ENCODE measurements at regions not wholly inside any gene's neighbourhood (a gene's known extent, or its start where the extent isn't known, plus 50 kb on each side); places are given as distances from the start of the nearest gene placed in this dataset.
"Not testable (repeated sequence)": the region's sequence is repeated elsewhere in the genome, so short reads cannot be mapped to it uniquely, and the experiment has no call there.

DNA sequence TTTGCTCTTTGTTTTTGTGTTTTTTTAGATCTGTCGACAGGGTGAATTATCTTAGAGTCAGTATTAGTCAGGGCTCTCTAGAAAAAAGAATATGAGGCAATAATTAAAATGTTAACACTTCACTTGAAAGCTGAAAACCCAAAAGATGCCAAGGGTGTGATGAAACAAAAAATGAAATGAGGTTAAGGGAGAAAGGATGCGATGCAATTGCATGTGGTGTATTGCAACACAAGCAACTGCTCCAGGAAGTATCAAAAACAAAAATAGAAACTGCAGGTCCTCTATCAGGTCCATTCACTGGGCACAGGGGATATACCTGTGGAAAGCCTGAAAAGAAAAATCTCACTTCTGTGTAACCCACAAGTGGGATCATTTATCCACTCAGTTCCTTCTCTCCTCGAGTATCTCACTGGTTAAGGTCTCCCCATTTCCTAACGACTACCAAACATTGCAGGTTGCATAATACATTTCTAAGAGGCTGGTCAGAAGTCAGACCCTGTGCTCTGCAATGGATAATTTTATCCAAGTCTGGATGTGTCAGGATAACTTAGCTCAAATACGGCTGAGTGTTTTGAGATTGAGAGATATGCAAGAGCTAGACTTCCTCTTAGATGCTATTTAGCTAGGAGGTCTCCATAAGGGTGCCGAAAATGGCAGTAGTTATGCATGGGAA is 257.7 kb upstream of the GJE1 start:
- DNase-seq = no peak

DNA sequence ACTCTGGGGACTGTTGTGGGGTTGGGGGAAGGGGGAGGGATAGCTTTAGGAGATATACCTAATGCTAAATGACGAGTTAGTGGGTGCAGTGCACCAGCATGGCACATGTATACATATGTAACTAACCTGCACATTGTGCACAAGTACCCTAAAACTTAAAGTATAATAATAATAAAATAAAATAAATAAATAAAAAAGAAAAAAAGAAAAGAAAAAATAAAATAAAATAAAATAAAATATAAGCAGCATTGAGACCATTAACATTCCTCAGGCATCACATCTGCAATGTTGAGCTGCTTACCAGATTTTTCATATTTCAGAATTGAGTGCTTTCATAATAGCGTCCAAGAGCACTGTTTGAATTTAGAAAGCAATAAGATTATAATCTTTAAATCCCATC is 263.2 kb upstream of the GJE1 start:
- DNase-seq = not testable (repeated sequence)

- no peak for DNase-seq
Observed at GRCh38 chr6:141867767-141868166, 265.0 kb upstream of the GJE1 start.

DNA sequence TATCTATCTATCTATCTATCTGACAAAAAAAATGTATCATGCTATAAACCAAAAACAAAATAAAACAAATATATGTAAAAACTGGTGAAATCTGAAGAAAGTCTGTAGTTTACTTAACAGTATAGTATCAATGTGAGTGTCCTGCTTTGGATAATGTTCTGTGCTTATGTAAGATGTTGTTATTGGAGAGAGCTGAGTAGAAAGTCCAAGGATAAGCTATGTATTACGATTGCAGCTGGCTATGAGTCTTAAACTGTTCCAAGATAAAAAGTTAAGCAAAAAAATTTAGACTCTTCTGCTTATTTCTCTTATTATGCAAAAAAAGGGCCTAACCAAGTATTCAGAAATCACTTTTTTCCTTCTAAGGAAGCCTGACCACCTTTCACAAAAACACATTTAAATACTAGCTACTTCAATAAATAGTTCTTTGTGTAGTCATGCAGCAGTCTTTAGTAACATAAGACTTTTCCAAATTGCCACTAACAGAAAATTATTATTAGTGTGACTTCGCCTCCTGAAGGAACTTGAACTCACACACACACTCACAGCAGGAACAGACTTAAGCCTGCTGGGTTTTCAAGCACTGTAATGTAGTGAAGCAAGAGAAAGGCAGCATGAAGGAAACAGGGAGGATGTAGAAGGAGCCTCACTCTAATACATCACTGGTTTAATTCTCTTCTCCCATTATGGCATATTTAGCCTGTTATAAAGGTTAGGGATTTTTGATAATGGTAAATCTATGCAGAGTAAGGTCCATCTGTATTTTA is 265.8 kb upstream of the GJE1 start:
- DNase-seq = no peak

- no peak for DNase-seq
Observed at GRCh38 chr6:141851063-141851462, 281.7 kb upstream of the GJE1 start.

DNA sequence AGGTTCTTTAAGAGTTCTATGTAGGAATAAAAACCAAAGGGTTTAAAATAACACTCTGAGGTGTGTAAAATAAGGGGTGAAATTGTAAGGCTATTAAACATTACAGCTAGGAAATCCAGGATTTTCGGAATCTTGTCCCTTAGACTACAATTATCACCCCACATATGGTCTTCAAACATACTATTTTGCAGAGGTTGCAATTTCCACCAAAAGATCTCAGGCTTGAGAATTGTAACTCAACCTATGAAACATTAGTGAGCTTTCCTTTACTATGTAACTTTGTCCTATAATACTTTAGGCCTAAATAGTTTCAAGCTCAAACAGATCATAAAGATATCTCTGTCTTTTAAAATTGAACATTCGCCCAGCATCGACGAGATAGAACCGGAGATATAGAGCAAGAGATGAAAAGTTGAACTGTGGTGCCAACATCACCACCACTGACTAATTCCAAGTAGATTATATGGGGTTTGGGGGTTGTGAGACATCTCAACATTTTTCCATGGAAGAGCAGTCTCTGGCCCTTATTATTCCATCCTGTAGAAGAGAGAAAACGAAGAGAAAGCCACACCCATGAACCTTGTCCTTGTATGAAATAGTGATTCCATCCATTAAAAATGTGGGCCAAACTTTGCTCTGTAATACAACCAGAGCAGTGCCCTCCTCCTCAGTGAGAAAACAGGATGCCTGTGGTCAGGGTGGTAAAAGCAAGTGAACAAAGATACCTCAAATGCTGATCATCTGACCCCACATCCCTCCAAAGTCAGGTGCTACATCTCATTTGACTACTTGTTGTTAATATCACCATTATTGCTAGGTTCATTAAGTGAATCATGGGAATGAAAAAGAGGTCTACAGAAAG is 284.5 kb upstream of the GJE1 start:
- DNase-seq = no peak

DNA sequence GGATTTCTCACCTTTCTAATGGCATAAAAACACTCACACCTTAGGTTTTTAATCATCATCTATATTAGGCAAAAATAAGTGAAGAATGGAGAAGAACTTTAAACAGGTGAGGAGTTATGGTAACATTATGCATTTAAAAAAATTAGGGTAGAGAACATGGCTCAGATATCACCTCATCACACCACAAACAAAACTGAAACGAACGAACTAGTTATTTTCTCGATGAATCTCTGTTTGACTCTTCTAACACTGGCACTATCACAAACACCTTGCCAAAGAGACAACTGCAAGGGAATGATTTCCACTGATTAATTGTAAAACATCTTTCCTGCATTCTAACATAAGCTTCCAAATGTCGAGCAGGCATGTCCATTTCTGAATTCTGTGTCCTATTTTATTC is 286.1 kb upstream of the GJE1 start:
- no peak for DNase-seq

DNA sequence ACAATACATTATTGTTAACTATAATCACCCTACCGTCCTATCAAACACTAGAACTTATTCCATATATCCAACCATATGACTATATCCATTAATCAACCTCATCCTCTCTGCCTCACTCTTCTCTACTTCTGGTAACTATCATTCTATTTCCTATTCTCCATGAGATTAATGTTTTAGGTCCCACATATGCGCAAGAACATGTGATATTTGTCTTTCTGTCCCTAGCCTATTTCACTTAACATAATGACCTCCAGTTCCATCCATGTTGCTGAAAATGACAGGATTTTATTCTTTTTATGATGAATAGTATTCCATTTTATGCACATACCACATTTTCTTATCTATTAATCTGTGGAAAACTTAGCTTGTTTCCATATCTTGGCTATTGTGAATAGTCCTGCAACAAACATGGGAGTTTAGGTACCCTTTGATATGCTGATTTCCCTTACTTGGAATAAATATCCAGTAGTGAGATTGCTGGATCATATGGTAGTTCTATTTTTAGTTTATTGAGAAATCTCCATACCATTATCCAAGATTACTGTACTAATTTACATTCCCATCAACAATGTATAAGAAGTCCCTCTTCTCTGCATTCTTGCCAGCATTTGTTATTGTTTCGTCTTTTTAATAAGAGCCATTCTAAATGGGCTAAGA is 289.4 kb upstream of the GJE1 start:
- no peak for DNase-seq

DNA sequence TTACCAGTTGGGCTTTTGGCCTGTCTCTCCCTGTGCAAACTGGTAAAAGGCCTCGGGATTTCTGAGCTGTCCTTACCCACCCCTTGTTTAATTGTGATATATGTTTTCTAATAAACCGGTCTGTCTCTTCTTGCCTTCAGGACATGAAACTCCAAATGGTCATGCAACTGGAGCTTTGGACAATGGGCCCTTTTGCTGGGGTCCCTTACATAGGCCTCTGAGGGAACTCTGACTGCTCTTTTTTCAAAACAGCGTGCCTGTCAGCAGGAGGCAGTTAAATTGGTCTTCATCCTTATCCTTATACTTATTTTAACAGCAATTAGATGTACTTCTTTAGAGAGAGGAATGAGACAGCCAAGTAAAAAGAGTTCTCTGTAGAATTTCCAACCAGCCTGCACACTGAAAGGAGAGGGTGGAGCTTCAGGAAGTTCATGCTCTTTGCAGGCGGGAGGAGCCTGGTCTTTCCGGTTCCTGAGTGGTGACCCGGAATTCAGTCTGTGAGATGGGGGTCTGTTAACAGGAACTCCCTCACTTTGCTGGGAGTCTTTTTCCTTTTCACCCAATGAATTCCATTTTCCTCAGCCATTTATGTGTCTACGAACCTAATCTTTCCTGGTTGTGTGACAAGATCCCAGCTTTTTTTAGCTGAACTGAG is 299.6 kb upstream of the GJE1 start:
- DNase-seq = no peak

DNA sequence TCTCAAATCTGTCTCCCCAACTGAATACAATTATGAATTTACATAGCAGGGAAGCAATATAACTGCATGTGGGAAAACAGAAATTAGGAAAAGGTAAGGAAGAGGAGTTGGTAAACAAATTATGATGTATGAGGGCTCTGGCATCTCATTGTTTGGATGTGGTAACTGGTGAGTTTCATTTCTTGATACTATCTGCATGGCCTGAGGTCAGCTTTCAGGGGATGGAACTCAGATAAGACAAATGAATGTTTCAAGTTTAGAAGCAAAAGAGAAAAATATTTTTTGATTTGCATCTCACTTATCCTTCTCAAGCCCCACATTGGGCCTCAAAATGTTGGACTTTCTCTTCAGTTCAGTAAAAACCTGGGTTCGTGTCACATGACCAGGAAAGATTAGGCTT is 302.2 kb upstream of the GJE1 start:
- no peak for DNase-seq

DNA sequence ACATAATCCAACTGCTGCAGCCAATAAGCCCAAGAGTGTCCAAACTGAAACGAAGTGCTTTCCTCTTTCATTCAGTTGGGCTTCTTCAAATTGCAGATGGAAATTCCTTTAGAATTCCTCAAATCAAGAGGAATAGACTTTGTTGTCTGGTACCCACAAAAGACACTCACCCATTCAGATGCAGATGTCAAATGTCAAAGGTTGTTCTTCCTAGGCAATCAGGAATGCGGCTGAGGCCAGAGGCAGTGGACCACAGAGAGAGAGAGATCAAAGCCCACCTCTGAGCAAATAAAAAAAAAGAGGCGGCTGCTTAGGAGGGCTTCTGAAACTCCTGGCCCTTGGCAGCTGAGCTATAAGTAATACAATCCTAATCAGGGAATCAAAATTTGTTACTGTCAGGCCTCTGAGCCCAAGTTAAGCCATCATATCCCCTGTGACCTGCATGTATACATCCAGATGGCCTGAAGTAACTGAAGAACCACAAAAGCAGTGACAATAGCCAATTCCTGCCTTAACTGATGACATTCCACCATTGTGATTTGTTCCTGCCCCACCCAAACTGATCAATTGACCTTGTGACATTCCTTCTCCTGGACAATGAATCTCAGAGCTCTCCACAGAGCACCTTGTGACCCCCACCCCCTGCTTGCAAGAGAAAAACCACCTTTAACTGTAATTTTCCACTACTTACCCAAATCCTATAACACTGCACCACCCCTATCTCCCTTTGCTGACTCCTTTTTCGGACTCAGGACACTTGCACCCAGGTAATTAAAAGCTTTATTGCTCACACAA is 303.0 kb upstream of the GJE1 start:
- DNase-seq = no peak

DNA sequence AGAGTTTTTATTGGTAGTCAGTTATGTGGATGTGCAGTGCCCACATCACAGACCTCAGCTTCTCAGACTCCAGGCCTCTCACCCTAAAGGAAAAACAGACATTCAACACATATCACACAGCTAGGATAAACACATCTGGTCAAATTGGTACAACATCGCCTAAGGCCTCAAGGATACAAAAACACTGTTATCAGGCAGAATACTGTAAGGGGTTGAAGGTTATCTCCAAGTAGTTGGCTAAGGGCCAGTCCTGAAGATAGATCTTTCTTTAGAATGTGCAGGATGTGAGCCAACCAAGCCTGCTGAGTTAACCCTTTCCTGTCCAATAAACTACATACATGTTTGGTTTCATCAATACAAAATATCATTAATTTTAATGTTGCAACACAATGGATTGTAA is 308.4 kb upstream of the GJE1 start:
- no peak for DNase-seq

DNA sequence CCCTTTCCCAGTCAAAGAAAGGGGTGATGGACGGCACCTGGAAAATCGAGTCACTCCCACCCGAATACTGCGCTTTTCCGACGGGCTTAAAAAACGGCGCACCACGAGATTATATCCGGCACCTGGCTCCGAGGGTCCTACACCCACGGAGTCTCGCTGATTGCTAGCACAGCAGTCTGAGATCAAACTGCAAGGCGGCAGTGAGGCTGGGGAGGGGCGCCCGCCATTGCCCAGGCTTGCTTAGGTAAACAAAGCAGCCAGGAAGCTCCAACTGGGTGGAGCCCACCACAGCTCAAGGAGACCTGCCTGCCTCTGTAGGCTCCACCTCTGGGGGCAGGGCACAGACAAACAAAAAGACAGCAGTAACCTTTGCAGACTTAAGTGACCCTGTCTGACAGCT is 317.7 kb upstream of the GJE1 start:
- not testable (repeated sequence) for DNase-seq

DNA sequence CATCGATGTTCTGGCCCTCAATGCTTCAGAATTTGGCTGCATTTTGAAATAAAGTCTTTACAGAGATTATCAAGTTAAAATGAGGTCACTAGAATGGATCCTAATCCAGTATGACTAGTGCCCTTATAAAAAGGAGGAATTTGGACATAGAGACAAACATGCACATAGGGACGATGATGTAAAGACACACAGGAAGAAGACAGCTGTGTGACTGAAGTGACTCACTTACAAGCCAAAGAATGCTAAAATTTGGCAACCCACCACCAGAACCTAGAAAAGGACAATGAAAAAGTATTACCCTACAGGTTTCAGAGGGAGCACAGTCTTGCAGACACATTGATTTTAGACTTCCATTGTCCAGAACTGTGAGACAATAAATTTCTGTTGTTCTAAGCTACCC is 322.8 kb upstream of the GJE1 start:
- DNase-seq = no peak

GRCh38 chr6:141808662-141809061 is 324.1 kb upstream of the GJE1 start:
- no peak for DNase-seq

- DNase-seq = not testable (repeated sequence)
Observed at GRCh38 chr6:141800973-141801372, 331.8 kb upstream of the GJE1 start.

DNA sequence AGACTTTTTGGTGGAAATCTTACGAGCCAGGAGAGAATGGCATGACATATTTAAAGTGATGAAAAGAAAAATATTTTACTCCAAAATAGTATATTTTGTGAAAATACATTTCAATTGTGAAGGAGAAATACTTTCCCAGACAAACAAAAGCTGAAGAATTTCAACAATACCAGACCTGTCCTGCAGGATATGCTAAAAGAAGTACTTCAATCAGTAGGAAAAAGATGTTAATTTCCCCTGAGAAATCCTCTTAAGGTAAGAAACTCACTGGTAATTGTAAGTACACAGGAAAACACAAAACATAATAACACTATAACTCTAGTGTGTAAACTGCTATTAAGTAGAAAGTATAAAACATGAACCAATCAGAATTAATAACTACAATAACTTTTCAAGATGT is 341.8 kb upstream of the GJE1 start:
- no peak for DNase-seq

- DNase-seq = no peak
Observed at GRCh38 chr6:141788096-141788495, 344.6 kb upstream of the GJE1 start.

DNA sequence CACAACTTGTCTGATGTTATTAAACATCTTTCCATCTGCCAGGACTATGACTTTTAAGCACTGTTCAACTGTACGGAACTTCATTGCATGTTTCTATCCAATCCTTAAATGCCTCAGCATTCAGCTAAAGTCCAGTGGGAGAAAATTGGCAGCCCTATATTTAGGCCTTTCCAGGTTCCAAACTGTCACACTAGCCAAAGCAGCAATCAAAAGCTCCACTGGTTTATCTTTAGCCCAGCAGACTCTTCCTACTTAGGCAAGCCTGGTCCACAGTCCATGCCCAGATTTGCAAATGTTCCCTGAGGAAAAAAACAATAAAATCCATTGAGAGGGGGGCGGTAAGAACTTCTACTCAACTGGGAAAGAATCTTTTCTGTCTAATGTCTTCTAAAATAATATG is 349.1 kb upstream of the GJE1 start:
- DNase-seq = no peak

DNA sequence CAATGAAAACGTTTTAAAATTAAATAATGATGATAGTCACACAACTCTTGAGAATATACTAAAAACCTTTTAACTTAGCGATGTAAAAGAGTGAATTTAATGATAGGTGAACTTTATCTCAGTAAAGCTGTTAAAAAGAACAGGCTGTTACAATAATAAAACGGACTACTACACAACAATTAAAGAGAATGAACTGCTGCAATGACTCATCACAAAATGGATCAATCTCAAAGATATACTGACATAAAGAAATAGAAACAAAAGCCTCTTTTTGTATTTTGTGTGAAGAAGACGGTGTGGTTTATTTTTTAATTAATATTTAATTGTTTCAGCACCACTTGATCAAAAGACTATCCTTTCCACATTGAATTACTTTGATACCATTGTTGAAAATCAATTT is 352.4 kb upstream of the GJE1 start:
- no peak for DNase-seq

- no peak for DNase-seq
Observed at GRCh38 chr6:141764388-141764787, 368.3 kb upstream of the GJE1 start.

GRCh38 chr6:141758430-141758829 is 374.3 kb upstream of the GJE1 start:
- no peak for DNase-seq
